ENCODE measurements at regions not wholly inside any gene's neighbourhood (a gene's known extent, or its start where the extent isn't known, plus 50 kb on each side); places are given as distances from the start of the nearest gene placed in this dataset.
"Not testable (repeated sequence)": the region's sequence is repeated elsewhere in the genome, so short reads cannot be mapped to it uniquely, and the experiment has no call there.

DNA sequence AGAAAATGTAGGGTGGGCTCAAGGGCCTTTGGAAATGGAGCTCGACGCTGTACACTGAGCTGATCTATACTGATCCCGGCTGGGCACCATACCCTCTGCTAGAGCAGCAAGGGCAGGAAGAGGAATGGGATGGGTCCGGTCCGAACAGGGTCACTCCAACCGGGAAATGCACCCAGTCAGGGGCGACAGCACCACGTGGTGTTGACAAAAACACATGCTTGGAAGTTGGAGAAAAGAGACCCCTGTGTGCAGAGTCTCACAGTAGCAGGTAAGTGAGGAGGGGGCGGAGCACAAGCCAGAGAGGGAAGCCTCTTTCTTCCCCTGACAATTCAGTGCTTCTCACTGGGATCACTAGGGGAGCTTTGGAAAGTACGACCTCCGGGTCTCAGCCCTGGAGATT is 84.1 kb upstream of the ASB18 start:
- no peak for DNase-seq (ENCODE audit: low read depth)

DNA sequence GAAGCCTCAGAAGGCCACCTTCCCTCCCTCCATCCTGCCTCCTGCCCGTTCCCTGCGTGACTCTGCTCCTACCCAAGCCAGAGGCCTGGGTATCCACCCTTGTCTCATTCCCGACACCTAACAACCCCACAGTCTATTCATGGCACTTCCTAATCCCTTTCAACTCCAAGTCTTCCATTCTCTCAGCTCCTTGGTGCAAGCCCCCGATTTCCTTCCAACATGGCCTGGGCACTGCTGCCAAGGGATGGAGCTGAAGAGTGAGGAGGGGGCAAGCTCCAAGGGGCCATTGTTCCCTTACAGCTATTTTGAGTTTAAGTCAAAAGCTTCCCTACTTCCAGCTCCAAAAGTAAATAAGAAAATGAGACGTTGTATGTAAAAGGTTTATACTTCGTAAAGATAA is 84.8 kb upstream of the ASB18 start:
- no peak for DNase-seq (ENCODE audit: low read depth)

GRCh38 chr2:236350426-236350825 is 86.2 kb upstream of the ASB18 start:
- no peak for DNase-seq (ENCODE audit: low read depth)

- DNase-seq (ENCODE audit: low read depth), result no peak
Measured at GRCh38 chr2:236351966-236352525, 87.8 kb upstream of the ASB18 start.

GRCh38 chr2:236352761-236353593 is 88.8 kb upstream of the ASB18 start:
- no peak for DNase-seq (ENCODE audit: low read depth)

- no peak for DNase-seq (ENCODE audit: low read depth)
Measured at GRCh38 chr2:236353594-236353942, 89.4 kb upstream of the ASB18 start.

DNA sequence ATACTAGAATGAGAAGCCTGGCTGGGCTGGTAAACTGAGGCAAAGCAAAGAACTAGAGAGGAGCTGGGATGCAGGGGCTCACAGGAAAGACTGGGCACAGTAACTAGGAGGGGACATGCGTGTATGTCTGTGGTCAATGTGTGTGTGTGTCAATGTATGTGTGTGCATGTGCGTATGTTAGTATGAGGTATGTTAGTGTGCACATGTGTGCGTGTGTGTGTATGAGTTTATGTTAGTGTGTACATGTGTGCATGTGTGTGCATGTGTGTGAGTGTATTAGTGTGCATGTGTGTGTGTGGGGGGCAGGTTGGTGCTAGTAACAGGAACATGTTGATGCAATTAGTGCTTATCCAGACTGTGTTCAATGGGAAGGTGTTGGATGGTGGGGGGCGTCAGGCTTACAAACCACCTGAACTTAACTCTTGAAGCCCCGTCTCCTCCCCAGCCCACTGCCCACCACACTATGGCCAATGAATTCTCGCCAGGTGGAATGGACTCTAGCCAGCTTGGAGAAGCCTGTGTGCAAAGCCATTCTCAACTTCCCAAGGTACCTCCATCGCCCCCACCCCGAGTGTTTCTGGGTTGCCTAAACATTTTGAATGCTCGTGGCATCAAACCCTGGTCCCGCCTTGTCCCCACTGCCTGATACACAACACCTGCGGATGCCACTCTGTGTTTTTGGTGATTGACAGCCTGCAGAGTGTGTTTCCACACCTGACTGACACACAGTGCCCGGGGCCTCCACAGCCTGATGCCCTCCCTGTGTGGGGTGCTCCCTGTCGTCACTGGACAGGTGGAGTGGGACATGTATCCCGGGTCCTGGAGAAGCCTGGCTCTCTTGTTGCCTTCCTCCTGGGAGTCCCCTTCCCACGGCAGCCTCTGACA is 90.1 kb upstream of the ASB18 start:
- DNase-seq (ENCODE audit: low read depth), result no peak

GRCh38 chr2:236354973-236355595 is 90.9 kb upstream of the ASB18 start:
- DNase-seq (ENCODE audit: low read depth), result no peak

DNA sequence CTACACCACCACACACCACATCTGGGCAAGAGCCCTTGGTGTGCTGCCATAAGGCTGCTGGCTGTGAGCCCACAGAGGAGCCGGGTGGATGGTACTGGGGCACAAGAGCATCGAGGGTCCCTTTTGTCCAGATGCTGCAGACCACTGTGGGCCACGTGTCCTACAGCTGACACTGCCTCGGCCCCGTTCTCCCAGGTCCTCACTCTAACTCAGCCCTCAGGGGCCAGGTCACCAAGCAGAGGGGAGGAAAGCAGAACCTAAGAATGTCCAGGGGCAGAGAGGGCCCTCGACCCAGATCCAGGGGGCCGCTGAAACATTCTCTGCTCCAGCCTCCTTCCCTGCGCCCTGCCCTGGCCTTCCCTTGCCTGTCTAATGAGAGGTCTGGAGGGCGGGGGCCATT is 91.7 kb upstream of the ASB18 start:
- no peak for DNase-seq (ENCODE audit: low read depth)

DNA sequence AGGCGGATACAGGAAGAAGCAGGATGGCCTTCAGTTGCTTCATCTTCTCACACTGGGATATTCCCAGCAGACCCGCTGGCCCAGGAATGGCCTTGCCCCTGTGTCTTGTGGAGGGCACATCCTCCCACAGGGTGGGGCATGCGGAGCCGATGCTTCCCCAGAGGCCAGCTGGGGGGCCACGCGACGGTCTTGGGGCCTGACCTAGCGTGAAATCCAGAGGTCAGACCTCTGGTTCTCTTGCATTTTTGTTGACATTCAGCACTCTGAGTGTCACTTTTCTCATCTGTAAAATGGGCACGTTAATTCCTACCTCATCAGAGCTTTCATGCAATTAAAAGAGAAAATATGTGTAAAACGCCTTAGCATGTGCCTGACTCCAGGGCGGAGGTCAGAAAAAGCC is 92.1 kb upstream of the ASB18 start:
- not testable (repeated sequence) for DNase-seq (ENCODE audit: low read depth)

DNA sequence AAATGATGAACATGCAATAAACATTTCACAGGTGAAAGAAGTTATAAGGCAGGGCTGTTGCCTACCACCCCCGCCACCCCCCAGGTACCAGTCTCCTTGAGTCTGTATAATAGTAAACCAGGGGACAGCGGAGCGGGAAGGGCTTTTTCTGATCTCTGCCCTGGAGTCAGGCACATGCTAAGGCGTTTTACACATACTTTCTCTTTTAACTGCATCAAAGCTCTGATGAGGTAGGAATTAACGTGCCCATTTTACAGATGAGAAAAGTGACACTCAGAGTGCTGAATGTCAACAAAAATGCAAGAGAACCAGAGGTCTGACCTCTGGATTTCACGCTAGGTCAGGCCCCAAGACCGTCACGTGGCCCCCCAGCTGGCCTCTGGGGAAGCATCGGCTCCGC is 94.3 kb upstream of the ASB18 start:
- not testable (repeated sequence) for DNase-seq (ENCODE audit: low read depth)

- DNase-seq (ENCODE audit: low read depth), result no peak
Measured at GRCh38 chr2:236359426-236360045, 95.3 kb upstream of the ASB18 start.

DNA sequence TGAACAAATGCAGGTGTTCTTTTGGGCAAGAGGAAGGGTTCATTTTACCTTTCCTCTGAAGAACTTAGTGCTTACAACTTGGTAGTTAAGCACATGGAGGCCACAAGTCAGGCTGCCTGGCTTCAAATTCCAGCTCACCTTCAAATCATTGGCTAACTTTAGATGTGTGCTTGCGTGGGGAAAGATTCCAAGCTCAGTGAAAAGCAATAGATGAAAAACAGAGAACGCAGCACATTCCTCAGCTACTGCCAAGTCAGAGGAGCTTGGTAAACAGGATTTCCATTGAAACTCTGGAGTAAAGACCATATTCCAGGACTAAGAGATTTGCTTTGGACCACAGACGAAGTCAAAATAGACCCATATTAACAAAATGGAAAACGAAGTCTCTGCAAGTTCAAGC is 96.3 kb upstream of the ASB18 start:
- no peak for DNase-seq (ENCODE audit: low read depth)

DNA sequence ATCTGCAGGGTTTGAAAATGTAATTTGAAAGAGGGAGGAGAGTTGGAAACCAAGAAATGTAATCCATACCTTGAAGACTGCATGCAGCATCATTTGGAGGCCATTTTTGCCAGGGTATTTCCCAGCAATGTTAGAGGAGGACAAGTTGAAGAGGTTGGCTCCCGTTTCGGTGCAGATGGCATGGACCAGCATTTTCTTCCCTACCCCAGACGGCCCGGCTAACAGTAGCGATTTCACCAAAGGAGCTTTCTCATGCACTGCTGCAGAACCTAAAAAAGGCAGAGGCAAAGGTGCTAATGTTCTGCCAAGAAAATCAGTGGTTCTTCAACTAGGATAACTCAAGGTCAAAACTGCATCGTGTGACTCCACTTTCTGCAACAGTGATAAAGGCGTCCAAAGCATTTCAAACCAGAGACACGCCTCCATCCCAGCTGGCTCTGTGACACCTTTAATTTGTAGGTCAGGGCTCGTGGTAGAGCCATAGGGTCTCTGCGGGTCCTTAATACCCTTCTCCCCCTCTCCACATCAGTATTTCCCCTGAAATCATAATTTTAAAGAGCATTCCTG is 99.6 kb upstream of the ASB18 start:
- no peak for DNase-seq (ENCODE audit: low read depth)

GRCh38 chr2:236365258-236366048 is 101.2 kb upstream of the ASB18 start:
- no peak for DNase-seq (ENCODE audit: low read depth)

- no peak for DNase-seq (ENCODE audit: low read depth)
Measured at GRCh38 chr2:236366049-236366387, 101.8 kb upstream of the ASB18 start.

DNA sequence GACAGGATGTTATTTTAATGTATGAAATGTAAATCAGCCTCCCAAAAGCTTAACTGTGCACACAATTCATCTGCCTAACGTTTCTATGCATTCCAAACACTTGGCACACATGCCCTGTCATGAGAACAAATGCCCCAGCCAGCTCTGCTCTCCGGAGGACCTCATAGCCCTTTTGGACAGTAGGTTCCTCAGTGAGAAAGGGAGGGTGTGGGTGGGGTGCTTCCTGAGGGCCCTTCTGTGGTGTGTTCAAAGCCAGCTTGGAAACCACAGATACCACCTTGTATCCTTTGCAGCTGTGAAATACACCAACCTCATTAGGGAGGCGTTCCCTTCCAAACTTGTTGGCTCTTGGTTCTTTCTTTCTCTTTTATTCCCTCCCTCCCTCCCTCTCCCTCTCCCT is 102.2 kb upstream of the ASB18 start:
- DNase-seq (ENCODE audit: low read depth), result no peak

DNA sequence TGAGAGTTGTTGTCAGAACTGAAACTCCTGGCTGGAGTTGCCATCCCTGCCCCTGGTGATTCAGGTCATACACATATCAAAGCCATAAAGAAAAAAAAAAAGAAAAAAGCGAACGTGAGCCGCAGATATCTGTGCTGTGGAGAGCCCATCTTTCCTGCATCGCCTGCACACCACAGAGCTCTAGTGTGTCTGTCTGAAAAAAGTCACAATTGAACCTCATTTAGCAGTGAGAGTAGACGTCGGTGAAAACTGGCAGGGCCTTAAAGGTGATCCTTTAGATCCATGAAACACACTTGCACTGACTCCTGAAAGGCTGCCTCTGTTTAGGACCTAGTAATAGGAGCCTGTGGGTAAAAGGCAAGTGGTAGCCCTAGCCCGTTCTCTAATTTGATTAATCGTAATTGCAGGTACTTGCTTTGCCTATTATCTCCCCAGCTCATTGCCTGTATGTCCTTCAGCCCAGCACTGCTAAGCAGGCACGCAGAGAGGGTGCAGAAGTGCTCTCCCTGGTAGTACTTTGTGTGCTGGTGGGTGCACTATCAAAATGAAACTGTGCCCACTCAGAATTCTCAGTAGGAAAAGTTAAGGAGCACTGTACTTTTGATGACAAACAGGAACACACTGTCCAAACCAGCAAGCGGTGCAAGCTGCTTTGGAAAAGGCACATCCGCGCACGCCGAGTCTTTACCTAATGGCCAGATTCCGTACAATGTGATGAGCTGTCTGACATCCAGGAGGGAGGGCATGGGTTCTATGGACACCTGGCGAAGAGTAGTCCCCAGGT is 103.5 kb upstream of the ASB18 start:
- DNase-seq (ENCODE audit: low read depth), result no peak

- DNase-seq (ENCODE audit: low read depth), result no peak
Measured at GRCh38 chr2:236369661-236370062, 105.5 kb upstream of the ASB18 start.

- no peak for DNase-seq (ENCODE audit: low read depth)
Measured at GRCh38 chr2:236370847-236371409, 106.7 kb upstream of the ASB18 start.

All from activated T-helper 9 cell treated with anti-CD3 and anti-CD28 coated beads, Interleukin-2, amount 50 U/mL, for 16 hours (primary cell).